ENCODE measurements at regions not wholly inside any gene's neighbourhood (a gene's known extent, or its start where the extent isn't known, plus 50 kb on each side); places are given as distances from the start of the nearest gene placed in this dataset.
"Not testable (repeated sequence)": the region's sequence is repeated elsewhere in the genome, so short reads cannot be mapped to it uniquely, and the experiment has no call there.

- TF ChIP-seq POLR2AphosphoS5 (IDR thresholded peaks at IDR 0.05; ENCODE audit: borderline replicate concordance, low read depth, low read length) (no peak), EZH2 (IDR thresholded peaks at IDR 0.05) (no peak), FOXP2 (optimal IDR thresholded peaks at IDR 0.05; ENCODE audit: control extremely low read depth, extremely low read length, insufficient read depth) (no peak)
- Histone ChIP-seq H3K4me3 (no peak overlapping the region), H3K9ac (ENCODE audit: insufficient read length) (no peak overlapping the region), H3K36me3 (ENCODE audit: insufficient read depth, low read length) (no peaks in the 10 kb centered on the region), H3K27ac (no peak overlapping the region), H3K9me3 (ENCODE audit: low read depth, low read length) (no peaks in the 10 kb centered on the region)
- no peak for DNase-seq (ENCODE audit: low read depth, low spot score)
These were observed 774.8 kb upstream of the MBL2 start for GRCh38 chr10:53547364-53547763.

GRCh38 chr10:53543410-53543809 is 770.8 kb upstream of the MBL2 start:
- Histone ChIP-seq H3K4me3 (no peak overlapping the region), H3K9me3 (ENCODE audit: low read depth, low read length) (no peaks in the 10 kb centered on the region), H3K9ac (ENCODE audit: insufficient read length) (no peak overlapping the region), H3K36me3 (ENCODE audit: insufficient read depth, low read length) (no peaks in the 10 kb centered on the region), H3K27ac (no peak overlapping the region)
- TF ChIP-seq POLR2AphosphoS5 (IDR thresholded peaks at IDR 0.05; ENCODE audit: borderline replicate concordance, low read depth, low read length) (no peak), EZH2 (IDR thresholded peaks at IDR 0.05) (no peak), FOXP2 (optimal IDR thresholded peaks at IDR 0.05; ENCODE audit: control extremely low read depth, extremely low read length, insufficient read depth) (no peak)
- DNase-seq (ENCODE audit: low read depth, low spot score) = no peak

GRCh38 chr10:53537508-53537907 is 764.9 kb upstream of the MBL2 start:
- DNase-seq (ENCODE audit: low read depth, low spot score) = no peak
- H3K36me3 ChIP-seq (ENCODE audit: insufficient read depth, low read length) = no peaks in the 10 kb centered on the region
- H3K9me3 ChIP-seq (ENCODE audit: low read depth, low read length) = no peaks in the 10 kb centered on the region
- H3K4me3 ChIP-seq = no peak overlapping the region
- H3K27ac ChIP-seq = no peak overlapping the region
- TF ChIP-seq POLR2AphosphoS5 (IDR thresholded peaks at IDR 0.05; ENCODE audit: borderline replicate concordance, low read depth, low read length) (no peak), FOXP2 (optimal IDR thresholded peaks at IDR 0.05; ENCODE audit: control extremely low read depth, extremely low read length, insufficient read depth) (no peak)
- H3K9ac ChIP-seq (ENCODE audit: insufficient read length) = no peak overlapping the region

- no peak overlapping the region for H3K4me3 ChIP-seq
- H3K9me3 ChIP-seq (ENCODE audit: low read depth, low read length) = no peaks in the 10 kb centered on the region
- no peaks in the 10 kb centered on the region for H3K36me3 ChIP-seq (ENCODE audit: insufficient read depth, low read length)
- no peak for DNase-seq (ENCODE audit: low read depth, low spot score)
- H3K27ac ChIP-seq = no peak overlapping the region
- no peak overlapping the region for H3K9ac ChIP-seq (ENCODE audit: insufficient read length)
- TF ChIP-seq FOXP2 (optimal IDR thresholded peaks at IDR 0.05; ENCODE audit: control extremely low read depth, extremely low read length, insufficient read depth) (no peak), POLR2AphosphoS5 (IDR thresholded peaks at IDR 0.05; ENCODE audit: borderline replicate concordance, low read depth, low read length) (no peak), EZH2 (IDR thresholded peaks at IDR 0.05) (no peak)
These were observed 763.7 kb upstream of the MBL2 start for GRCh38 chr10:53536322-53536721.

- Histone ChIP-seq H3K9ac (ENCODE audit: insufficient read length) (no peak overlapping the region), H3K9me3 (ENCODE audit: low read depth, low read length) (no peaks in the 10 kb centered on the region), H3K36me3 (ENCODE audit: insufficient read depth, low read length) (no peaks in the 10 kb centered on the region), H3K27ac (no peak overlapping the region), H3K4me3 (no peak overlapping the region)
- TF ChIP-seq POLR2AphosphoS5 (IDR thresholded peaks at IDR 0.05; ENCODE audit: borderline replicate concordance, low read depth, low read length) = no peak
- TF ChIP-seq FOXP2 (optimal IDR thresholded peaks at IDR 0.05; ENCODE audit: control extremely low read depth, extremely low read length, insufficient read depth) = no peak
- no peak for TF ChIP-seq EZH2 (IDR thresholded peaks at IDR 0.05)
- no peak for DNase-seq (ENCODE audit: low read depth, low spot score)
These were observed 761.8 kb upstream of the MBL2 start for GRCh38 chr10:53534428-53534827.

GRCh38 chr10:53528974-53529373 is 756.4 kb upstream of the MBL2 start:
- Histone ChIP-seq H3K9me3 (ENCODE audit: low read depth, low read length) (no peaks in the 10 kb centered on the region), H3K4me3 (no peak overlapping the region), H3K9ac (ENCODE audit: insufficient read length) (no peak overlapping the region), H3K27ac (no peak overlapping the region), H3K36me3 (ENCODE audit: insufficient read depth, low read length) (no peaks in the 10 kb centered on the region)
- no peak for DNase-seq (ENCODE audit: low read depth, low spot score)
- no peak for TF ChIP-seq POLR2AphosphoS5 (IDR thresholded peaks at IDR 0.05; ENCODE audit: borderline replicate concordance, low read depth, low read length)
- no peak for TF ChIP-seq FOXP2 (optimal IDR thresholded peaks at IDR 0.05; ENCODE audit: control extremely low read depth, extremely low read length, insufficient read depth)
- TF ChIP-seq EZH2 (IDR thresholded peaks at IDR 0.05) = no peak

GRCh38 chr10:53521046-53521445 is 748.5 kb upstream of the MBL2 start:
- DNase-seq (ENCODE audit: low read depth, low spot score) = no peak
- no peak overlapping the region for H3K9ac ChIP-seq (ENCODE audit: insufficient read length)
- no peaks in the 10 kb centered on the region for H3K9me3 ChIP-seq (ENCODE audit: low read depth, low read length)
- no peaks in the 10 kb centered on the region for H3K36me3 ChIP-seq (ENCODE audit: insufficient read depth, low read length)
- H3K4me3 ChIP-seq = no peak overlapping the region
- H3K27ac ChIP-seq = no peak overlapping the region
- no peak for TF ChIP-seq POLR2AphosphoS5 (IDR thresholded peaks at IDR 0.05; ENCODE audit: borderline replicate concordance, low read depth, low read length)
- no peak for TF ChIP-seq FOXP2 (optimal IDR thresholded peaks at IDR 0.05; ENCODE audit: control extremely low read depth, extremely low read length, insufficient read depth)
- no peak for TF ChIP-seq EZH2 (IDR thresholded peaks at IDR 0.05)

- H3K4me3 ChIP-seq = no peak overlapping the region
- H3K27ac ChIP-seq = no peak overlapping the region
- no peaks in the 10 kb centered on the region for H3K9me3 ChIP-seq (ENCODE audit: low read depth, low read length)
- H3K36me3 ChIP-seq (ENCODE audit: insufficient read depth, low read length) = no peaks in the 10 kb centered on the region
- H3K9ac ChIP-seq (ENCODE audit: insufficient read length) = no peak overlapping the region
- TF ChIP-seq POLR2AphosphoS5 (IDR thresholded peaks at IDR 0.05; ENCODE audit: borderline replicate concordance, low read depth, low read length) = no peak
- TF ChIP-seq EZH2 (IDR thresholded peaks at IDR 0.05) = no peak
- DNase-seq (ENCODE audit: low read depth, low spot score) = no peak
These were observed 735.6 kb upstream of the MBL2 start for GRCh38 chr10:53508197-53508596.

- not testable (repeated sequence) for DNase-seq (ENCODE audit: low read depth, low spot score); H3K36me3 ChIP-seq (ENCODE audit: insufficient read depth, low read length); H3K27ac ChIP-seq; H3K9ac ChIP-seq (ENCODE audit: insufficient read length); H3K4me3 ChIP-seq; H3K9me3 ChIP-seq (ENCODE audit: low read depth, low read length)
These were observed 731.9 kb upstream of the MBL2 start for GRCh38 chr10:53504492-53504891.

Data from SK-N-MC (cell line).